HG03469 (cell line): ENCODE measurements at regions not wholly inside any gene's neighbourhood (a gene's known extent, or its start where the extent isn't known, plus 50 kb on each side); places are given as distances from the start of the nearest gene placed in this dataset.
A peak's percentile ranks its signal among the peaks of the same experiment; 100 is the strongest.

Experiments used
- ATAC-seq: cut with Tn5 transposase; IDR thresholded peaks from one replicate; pipeline ENCODE4 v1.9.1; 2021; ENCODE audit warnings: mild to moderate bottlenecking, moderate library complexity, moderate number of reproducible peaks; ENCODE audit not compliant: unreplicated experiment

DNA sequence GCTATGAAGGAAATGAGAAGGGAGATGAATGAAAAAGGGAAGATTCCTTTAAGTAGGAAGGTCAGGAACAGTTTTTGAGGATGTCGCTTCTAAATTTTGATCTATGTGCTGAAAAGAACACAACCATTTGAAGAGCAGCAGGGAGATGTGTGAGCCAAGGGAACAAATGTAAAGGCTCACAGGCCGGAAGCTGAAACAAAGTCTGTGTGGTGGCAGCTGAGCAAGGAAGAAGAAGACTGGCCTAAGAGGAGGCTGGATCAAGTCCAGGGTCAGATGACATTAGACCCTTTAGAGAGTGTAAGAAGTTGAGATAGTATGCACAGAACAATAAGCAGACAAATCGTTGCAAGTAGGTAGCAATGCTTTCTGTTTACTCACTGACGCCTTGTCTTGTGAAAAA, 1631.4 kb upstream of the TENM4 start:
- no peak for ATAC-seq

- no peak for ATAC-seq
Observed at GRCh38 chr11:81071606-81072005, 1630.8 kb upstream of the TENM4 start.

GRCh38 chr11:81070948-81071347, 1630.1 kb upstream of the TENM4 start:
- no peak for ATAC-seq

- ATAC-seq: no peak
Observed at GRCh38 chr11:81059356-81059755, 1618.5 kb upstream of the TENM4 start.

DNA sequence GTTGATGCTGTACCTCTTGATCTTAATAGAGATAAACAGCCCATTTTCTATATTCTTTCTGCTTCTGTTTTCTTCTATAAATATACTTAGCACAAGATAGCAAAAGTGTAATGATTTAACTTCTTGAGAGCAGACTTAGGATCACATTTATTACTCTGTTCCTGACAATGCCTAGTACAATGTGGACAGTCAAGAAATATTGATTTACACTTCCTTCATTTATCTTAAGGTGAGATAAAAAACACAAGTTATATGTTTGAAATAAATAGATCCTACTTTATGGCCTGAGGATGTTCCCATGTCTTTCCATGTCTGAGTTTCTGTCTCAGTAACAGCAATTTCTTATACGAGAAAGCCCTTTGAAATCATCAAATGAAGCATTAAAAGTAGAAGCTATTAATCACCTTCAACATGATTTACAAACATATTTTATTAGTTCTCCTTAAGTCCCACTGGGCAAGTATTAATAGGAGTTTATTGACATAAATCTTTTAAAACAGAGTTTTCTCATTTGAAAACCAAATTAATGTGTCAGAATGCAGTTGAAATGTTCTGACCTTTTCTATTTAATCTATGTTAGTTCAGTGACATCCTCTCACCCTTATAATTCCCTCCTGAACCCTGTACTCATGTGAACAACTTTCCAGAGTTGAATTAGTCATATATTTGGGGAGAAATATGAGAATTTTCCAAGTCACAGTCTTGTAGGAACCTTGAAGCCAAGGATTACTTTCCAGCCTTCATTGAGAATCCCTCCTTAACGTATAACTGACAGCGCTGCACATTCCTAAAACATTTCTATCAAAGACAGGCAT, 1611.7 kb upstream of the TENM4 start:
- no peak for ATAC-seq

DNA sequence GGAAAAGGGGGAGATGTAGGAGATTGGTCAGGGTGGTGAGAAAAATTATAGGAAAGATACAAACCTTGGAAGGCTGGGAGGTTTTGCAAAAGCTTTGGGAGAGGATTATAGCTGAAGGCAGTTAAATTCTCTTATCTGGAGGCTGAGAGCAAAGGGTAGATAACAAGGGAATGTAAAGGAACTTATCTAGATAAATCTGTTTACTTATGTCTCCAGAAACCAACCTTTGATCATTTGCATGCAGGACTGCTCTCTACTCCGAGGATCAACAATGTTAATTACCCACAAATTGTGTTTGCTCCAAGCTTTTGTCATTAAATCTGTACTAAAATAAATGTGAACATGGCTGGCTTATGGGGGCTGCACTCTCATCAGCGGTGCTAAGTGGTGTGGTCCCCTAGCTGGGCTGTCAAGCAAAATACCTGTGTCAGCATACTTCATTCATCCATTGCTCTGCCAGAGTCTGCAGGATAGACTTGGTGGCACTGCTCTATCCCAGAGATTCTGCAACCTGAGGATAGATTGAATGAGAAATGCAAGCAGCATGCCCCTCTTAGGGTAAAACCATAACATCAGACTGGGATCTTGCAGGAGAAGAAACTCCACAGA, 1599.2 kb upstream of the TENM4 start:
- ATAC-seq: no peak

GRCh38 chr11:81036168-81036870, 1595.5 kb upstream of the TENM4 start:
- ATAC-seq: no peak

DNA sequence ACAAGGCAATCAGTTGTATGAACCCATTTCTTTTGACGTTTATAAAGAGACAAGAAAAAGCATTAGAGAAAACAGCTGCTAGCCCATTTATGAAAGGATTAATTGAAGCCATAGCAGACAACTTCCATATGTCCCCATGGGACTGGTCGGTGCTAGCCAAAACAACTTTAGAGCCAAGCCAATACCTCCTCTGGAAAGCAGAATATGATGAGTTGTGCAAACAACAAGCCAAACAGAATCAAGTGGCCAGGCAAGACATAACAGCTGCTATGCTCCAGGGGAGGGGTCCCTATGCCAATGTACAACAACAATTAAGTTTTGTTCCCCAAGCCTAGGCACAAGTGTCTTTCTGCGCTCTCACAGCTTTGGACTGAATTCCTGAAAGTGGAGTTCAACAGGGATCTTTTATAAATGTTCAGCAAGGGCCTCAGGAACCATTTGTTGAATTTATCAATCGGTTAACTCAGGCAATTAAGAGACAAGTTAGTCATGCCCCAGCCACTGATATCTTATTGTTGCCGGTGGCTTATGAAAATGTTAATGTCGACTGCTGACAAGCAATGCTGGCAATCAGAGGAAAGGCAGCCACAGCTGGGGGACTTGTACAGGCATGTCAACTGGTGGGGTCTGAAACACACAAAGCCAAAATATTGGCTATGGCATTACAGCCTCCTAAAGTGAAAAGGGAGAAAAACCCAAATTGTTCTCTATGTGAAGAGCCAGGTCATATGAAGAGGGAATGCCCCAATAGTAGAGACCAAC, 1593.1 kb upstream of the TENM4 start:
- no peak for ATAC-seq

- no peak for ATAC-seq
Observed at GRCh38 chr11:81032906-81033305, 1592.1 kb upstream of the TENM4 start.

- ATAC-seq: no peak
Observed at GRCh38 chr11:81030186-81030585, 1589.4 kb upstream of the TENM4 start.

GRCh38 chr11:81026032-81026431, 1585.2 kb upstream of the TENM4 start:
- no peak for ATAC-seq

- ATAC-seq: no peak
Observed at GRCh38 chr11:81022057-81022456, 1581.2 kb upstream of the TENM4 start.

DNA sequence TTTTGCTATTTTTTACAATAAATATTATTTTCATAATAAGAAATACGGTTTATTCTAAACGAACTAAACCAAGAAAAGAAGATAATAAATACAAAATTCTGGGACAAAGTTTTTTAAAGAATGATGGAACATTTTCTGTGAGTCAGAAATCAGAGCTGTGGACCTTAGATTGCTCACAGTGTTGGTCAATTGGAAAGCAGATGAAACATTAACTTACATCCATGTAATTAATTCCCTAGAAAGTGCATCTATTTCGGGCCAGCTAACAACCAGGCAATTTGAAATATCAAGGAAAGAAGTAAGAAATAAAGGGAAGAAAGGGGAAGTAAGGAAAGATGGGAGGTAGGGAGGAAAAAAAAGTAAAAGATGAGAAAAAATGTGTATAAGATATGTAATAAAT, 1569.8 kb upstream of the TENM4 start:
- ATAC-seq: no peak

DNA sequence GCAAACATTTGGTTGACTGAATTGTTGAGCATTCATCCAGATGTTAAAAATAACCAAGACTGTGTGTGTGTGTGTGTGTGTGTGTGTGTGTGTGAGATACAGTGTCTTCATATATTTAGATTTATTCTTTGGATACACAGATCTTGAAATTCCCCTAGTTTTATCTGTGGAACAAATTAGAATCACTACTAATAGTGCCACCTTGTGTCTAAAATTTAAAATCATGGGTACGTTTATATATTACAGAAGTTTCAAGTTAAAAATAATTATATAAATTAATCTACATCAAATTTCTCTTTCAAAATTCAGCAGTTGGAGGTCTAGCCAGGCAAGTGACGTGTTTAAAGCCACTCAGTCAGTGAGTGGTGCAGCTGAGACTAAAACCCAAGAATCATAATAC, 1566.2 kb upstream of the TENM4 start:
- ATAC-seq: no peak

DNA sequence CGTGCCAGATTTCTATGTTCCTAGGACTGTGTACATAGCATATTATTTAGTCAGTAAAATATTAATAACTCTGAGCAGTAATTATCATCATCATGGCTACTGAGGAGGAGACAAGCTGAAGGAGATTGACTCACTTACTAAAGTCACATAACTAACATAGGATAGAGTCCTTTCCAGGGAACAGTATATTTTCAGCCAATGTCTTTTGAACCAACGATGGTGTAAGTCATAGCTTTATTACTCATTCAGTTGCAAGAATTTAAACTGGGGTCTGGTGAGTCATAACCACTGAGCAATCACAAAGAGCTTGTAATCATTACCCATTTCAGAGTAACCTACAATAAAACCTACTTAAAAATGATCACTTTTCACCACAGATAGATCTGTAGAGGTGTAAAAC, 1564.8 kb upstream of the TENM4 start:
- ATAC-seq: peak; percentile 40

DNA sequence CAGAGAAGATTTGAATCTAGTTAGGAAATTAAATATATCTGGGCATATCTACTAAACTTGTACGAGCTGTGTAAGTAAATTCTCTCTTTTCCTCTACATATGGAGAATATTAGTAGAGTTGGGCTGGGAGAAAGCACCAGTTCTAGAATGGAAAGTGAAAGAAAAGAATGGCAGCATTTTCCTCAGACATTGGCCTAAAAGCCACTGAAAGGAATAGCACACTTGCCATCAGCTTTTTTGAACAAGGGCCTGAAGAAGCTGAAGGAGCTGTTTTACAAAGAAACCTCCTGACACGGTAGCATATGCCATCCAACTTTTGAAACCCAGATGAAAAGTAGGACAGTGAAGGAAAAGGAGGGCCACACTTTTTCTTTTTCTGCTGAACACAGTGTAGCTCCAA, 1563.7 kb upstream of the TENM4 start:
- ATAC-seq: no peak

DNA sequence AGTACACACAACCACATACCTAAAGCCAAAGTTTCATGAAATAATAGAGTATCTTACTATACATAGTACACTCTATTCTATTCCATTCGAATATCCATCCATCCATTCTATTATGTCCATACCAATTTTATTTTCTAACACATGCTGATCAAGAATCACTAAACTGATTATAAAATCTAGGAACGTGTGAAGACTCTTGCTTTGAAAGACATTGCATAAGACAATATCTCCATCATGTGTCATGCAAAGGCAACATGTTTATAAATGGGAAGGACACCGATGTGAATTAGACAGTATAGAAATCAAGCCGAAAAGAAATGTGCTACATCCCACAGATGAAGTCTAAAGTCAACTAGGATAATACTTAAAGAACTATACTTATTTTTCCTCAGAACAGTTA, 1561.5 kb upstream of the TENM4 start:
- no peak for ATAC-seq

DNA sequence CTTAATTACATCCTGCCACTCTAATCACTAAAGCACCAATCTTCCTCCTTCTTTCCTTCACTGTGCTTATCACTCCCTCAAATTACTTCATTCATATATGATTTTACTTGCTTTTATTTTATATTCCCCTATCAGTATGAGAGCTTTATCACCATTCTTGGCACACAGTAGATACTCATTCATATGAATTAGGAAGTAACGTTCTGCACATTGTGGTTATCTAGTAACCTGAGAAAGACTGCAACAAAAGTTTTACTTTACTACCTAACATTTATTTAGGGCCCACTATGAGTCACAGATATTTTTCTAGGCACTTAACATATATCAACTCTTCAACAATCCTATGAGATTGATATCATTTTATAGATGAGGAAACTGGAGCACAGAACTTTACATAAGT, 1559.9 kb upstream of the TENM4 start:
- ATAC-seq: no peak

GRCh38 chr11:81000334-81000733, 1559.5 kb upstream of the TENM4 start:
- ATAC-seq: no peak

- ATAC-seq: no peak
Observed at GRCh38 chr11:80995523-80995922, 1554.7 kb upstream of the TENM4 start.

DNA sequence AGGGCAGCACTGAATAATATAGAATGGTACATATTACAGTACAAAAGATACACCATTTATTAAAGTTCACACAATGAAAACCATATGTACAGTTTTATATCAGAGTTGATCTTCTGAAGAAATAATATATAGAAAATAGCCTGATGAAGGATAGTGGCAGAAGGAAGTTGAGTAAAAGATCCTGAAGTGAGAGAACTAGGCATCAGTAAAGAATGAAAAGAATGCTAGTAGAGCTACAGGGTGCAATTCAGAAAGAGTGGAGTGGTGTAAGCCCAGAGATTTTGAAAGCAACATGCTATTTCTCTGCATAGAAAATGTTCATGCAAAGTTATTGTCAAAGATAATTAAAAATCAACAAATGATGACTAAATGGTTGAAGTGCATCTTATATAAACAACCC, 1552.7 kb upstream of the TENM4 start:
- no peak for ATAC-seq
